ENCODE measurements at regions not wholly inside any gene's neighbourhood (a gene's known extent, or its start where the extent isn't known, plus 50 kb on each side); places are given as distances from the start of the nearest gene placed in this dataset.

GRCh38 chr4:116520886-116521285 is 564.5 kb downstream of the TRAM1L1 start:
- CTCF ChIA-PET, result no interaction called here
- DNase-seq (ENCODE audit: low read depth, low spot score), result no peak
- H3K4me3 ChIP-seq (ENCODE audit: low read depth, low read length), result no peak overlapping the region
- POLR2A ChIA-PET, result no interaction called here
- no peak for TF ChIP-seq CTCF (IDR thresholded peaks at IDR 0.05; ENCODE audit: insufficient read depth, low read length, missing control alignments)

- ChIA-PET CTCF (no interaction called here), POLR2A (no interaction called here)
- no peak overlapping the region for H3K4me3 ChIP-seq (ENCODE audit: low read depth, low read length)
- DNase-seq (ENCODE audit: low read depth, low spot score), result no peak
- TF ChIP-seq CTCF (IDR thresholded peaks at IDR 0.05; ENCODE audit: insufficient read depth, low read length, missing control alignments), result no peak
Measured at GRCh38 chr4:116516711-116517110, 568.7 kb downstream of the TRAM1L1 start.

GRCh38 chr4:116515959-116516358 is 569.4 kb downstream of the TRAM1L1 start:
- no peak overlapping the region for H3K4me3 ChIP-seq (ENCODE audit: low read depth, low read length)
- TF ChIP-seq CTCF (IDR thresholded peaks at IDR 0.05; ENCODE audit: insufficient read depth, low read length, missing control alignments), result no peak
- no peak for DNase-seq (ENCODE audit: low read depth, low spot score)
- CTCF ChIA-PET, result no interaction called here
- POLR2A ChIA-PET, result no interaction called here

GRCh38 chr4:116512552-116512951 is 572.8 kb downstream of the TRAM1L1 start:
- ChIA-PET CTCF (no interaction called here), POLR2A (interaction anchor here (0.6 kb wide), 1 partner anchor 63 kb away, joined by 3 read pairs; no protein-coding TSS in a partner anchor)
- H3K4me3 ChIP-seq (ENCODE audit: low read depth, low read length), result no peak overlapping the region

GRCh38 chr4:116501954-116502353 is 583.4 kb downstream of the TRAM1L1 start:
- H3K4me3 ChIP-seq (ENCODE audit: low read depth, low read length), result no peak overlapping the region
- ChIA-PET CTCF (no interaction called here), POLR2A (no interaction called here)
- TF ChIP-seq CTCF (IDR thresholded peaks at IDR 0.05; ENCODE audit: insufficient read depth, low read length, missing control alignments), result no peak
- no peak for DNase-seq (ENCODE audit: low read depth, low spot score)

More at GRCh38 chr4:116512552-116512951, 572.8 kb downstream of the TRAM1L1 start:
- no peak for DNase-seq (ENCODE audit: low read depth, low spot score)
- no peak for TF ChIP-seq CTCF (IDR thresholded peaks at IDR 0.05; ENCODE audit: insufficient read depth, low read length, missing control alignments)

- no peak overlapping the region for H3K4me3 ChIP-seq (ENCODE audit: low read depth, low read length)
- ChIA-PET CTCF (no interaction called here), POLR2A (no interaction called here)
- TF ChIP-seq CTCF (IDR thresholded peaks at IDR 0.05; ENCODE audit: insufficient read depth, low read length, missing control alignments), result no peak
- no peak for DNase-seq (ENCODE audit: low read depth, low spot score)
Measured at GRCh38 chr4:116500225-116500624, 585.2 kb downstream of the TRAM1L1 start.

Measured in AG04449 (cell line).